Prostate gland (tissue), 2 donors: ENCODE measurements at regions not wholly inside any gene's neighbourhood (a gene's known extent, or its start where the extent isn't known, plus 50 kb on each side); places are given as distances from the start of the nearest gene placed in this dataset.

ENCODE experiments used
- POLR2A ChIP-seq: fragments of 450-650 bp; IDR thresholded peaks from one replicate; pipeline ENCODE4 v1.6.1; 2016; ENCODE audit warnings: antibody characterized with exemption, mild to moderate bottlenecking
- POLR2AphosphoS5 ChIP-seq: sonication (generic); formaldehyde crosslinking; IDR thresholded peaks from one replicate; pipeline ENCODE4 v1.6.1; 2017; ENCODE audit warnings: antibody characterized with exemption
- TF ChIP-seq, protein P1 (sequence below), 4 experiments: fragments of 200-600 bp in 2 of 4; fragments of 450-650 bp in 2 of 4; sonication (generic) in 2 of 4; IDR thresholded peaks; 1 replicate in 3 of 4; 2 replicates in 1 of 4; pipeline ENCODE4 v1.5.1; 2016 to 2019; ENCODE audit warnings: antibody characterized with exemption in 4 of 4, mild to moderate bottlenecking in 2 of 4, moderate library complexity in 2 of 4

DNA sequence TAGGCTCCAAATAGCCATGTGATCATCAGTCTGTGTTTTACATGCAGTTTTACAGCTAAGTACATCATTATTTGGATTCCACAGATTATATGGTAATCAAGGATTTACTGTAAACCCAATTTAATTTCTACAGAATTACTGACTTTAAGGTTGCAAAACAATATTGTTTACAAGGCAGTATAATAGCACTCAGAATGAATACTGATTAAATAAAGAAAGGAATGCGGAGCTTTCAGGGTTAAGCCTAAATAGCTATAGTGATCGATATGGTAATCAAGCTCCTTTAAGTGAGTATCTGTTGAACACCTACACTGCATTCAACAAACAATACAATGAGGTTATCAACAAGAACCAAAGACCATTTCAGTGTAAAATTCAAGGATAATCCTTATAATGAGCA, 64.3 kb downstream of the DMAC1 start:
- TF ChIP-seq, protein P1, sequence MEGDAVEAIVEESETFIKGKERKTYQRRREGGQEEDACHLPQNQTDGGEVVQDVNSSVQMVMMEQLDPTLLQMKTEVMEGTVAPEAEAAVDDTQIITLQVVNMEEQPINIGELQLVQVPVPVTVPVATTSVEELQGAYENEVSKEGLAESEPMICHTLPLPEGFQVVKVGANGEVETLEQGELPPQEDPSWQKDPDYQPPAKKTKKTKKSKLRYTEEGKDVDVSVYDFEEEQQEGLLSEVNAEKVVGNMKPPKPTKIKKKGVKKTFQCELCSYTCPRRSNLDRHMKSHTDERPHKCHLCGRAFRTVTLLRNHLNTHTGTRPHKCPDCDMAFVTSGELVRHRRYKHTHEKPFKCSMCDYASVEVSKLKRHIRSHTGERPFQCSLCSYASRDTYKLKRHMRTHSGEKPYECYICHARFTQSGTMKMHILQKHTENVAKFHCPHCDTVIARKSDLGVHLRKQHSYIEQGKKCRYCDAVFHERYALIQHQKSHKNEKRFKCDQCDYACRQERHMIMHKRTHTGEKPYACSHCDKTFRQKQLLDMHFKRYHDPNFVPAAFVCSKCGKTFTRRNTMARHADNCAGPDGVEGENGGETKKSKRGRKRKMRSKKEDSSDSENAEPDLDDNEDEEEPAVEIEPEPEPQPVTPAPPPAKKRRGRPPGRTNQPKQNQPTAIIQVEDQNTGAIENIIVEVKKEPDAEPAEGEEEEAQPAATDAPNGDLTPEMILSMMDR (IDR thresholded peaks at IDR 0.05): no peak
- TF ChIP-seq POLR2AphosphoS5 (no peak), POLR2A (no peak)
